ENCODE measurements at regions not wholly inside any gene's neighbourhood (a gene's known extent, or its start where the extent isn't known, plus 50 kb on each side); places are given as distances from the start of the nearest gene placed in this dataset.

DNA sequence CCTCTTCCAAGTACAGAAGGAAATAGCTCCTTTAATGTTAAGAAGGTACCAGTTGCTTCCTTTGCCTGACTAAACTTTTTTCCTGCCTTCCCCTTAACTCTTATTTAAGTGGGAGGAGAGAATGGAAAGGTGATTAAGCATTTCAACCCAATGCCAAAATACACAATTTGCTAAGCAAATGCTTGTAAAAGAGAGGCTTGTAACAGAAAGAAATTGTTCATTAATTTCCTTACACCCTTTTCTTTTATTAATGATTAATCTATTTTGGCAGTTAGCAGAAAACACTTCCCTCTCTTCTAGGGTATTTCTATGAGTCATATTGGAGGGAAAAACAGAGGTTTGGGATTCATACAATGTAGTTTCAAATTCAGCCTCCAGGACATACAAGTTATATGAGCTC is 427.6 kb upstream of the FAT3 start:
- Mint-ChIP-seq H3K27ac (no peak overlapping the region), H3K4me3 (no peak overlapping the region), H3K9me3 (peaks cover 6% of the 10 kb centered on the region), H3K4me1 (peaks cover 4% of the 10 kb centered on the region), H3K36me3 (no peaks in the 10 kb centered on the region), H3K27me3 (ENCODE audit: low read depth) (no peaks in the 10 kb centered on the region)
- CTCF ChIA-PET = no interaction called here
- TF ChIP-seq NFATC4 (CRISPR knock-in tag; IDR thresholded peaks at IDR 0.05) (no peak), SP1 (CRISPR knock-in tag; conservative IDR thresholded peaks at IDR 0.05) (no peak), USF2 (CRISPR knock-in tag; IDR thresholded peaks at IDR 0.05) (no peak), TP53 (CRISPR knock-in tag; IDR thresholded peaks at IDR 0.05) (no peak), STAT6 (CRISPR knock-in tag; conservative IDR thresholded peaks at IDR 0.05; ENCODE audit: low read depth) (no peak), OVOL2 (CRISPR knock-in tag; IDR thresholded peaks at IDR 0.05; ENCODE audit: borderline replicate concordance) (no peak), IRF2 (CRISPR knock-in tag; IDR thresholded peaks at IDR 0.05; ENCODE audit: borderline replicate concordance, low read depth) (no peak)
- no peak for ATAC-seq
- POLR2A ChIA-PET = no interaction called here
- no peak for DNase-seq (ENCODE audit: low spot score)

- H3K27ac Mint-ChIP-seq = no peak overlapping the region
- no peak for DNase-seq (ENCODE audit: low spot score)
- no peak overlapping the region for H3K4me3 Mint-ChIP-seq
- ChIA-PET CTCF (no interaction called here), POLR2A (no interaction called here)
- H3K36me3 Mint-ChIP-seq = no peaks in the 10 kb centered on the region
- H3K9me3 Mint-ChIP-seq = peaks cover 6% of the 10 kb centered on the region
- no peak for ATAC-seq
- H3K4me1 Mint-ChIP-seq = peaks cover 2% of the 10 kb centered on the region; the same call in 1 of the 2 replicates
- H3K27me3 Mint-ChIP-seq (ENCODE audit: low read depth) = no peaks in the 10 kb centered on the region
- TF ChIP-seq NR3C1 (CRISPR knock-in tag; conservative IDR thresholded peaks at IDR 0.05; ENCODE audit: low read depth) (no peak), CREM (CRISPR knock-in tag; IDR thresholded peaks at IDR 0.05) (no peak), MYBL2 (CRISPR knock-in tag; IDR thresholded peaks at IDR 0.05) (no peak), ETV6 (CRISPR knock-in tag; IDR thresholded peaks at IDR 0.05) (no peak), ARID4B (CRISPR knock-in tag; IDR thresholded peaks at IDR 0.05; ENCODE audit: borderline replicate concordance) (no peak), USF2 (CRISPR knock-in tag; IDR thresholded peaks at IDR 0.05) (no peak), ZBTB43 (CRISPR knock-in tag; IDR thresholded peaks at IDR 0.05) (no peak)
- TF ChIP-seq, protein P1, sequence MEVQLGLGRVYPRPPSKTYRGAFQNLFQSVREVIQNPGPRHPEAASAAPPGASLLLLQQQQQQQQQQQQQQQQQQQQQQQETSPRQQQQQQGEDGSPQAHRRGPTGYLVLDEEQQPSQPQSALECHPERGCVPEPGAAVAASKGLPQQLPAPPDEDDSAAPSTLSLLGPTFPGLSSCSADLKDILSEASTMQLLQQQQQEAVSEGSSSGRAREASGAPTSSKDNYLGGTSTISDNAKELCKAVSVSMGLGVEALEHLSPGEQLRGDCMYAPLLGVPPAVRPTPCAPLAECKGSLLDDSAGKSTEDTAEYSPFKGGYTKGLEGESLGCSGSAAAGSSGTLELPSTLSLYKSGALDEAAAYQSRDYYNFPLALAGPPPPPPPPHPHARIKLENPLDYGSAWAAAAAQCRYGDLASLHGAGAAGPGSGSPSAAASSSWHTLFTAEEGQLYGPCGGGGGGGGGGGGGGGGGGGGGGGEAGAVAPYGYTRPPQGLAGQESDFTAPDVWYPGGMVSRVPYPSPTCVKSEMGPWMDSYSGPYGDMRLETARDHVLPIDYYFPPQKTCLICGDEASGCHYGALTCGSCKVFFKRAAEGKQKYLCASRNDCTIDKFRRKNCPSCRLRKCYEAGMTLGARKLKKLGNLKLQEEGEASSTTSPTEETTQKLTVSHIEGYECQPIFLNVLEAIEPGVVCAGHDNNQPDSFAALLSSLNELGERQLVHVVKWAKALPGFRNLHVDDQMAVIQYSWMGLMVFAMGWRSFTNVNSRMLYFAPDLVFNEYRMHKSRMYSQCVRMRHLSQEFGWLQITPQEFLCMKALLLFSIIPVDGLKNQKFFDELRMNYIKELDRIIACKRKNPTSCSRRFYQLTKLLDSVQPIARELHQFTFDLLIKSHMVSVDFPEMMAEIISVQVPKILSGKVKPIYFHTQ (CRISPR knock-in tag; IDR thresholded peaks at IDR 0.05) = no peak
- TF ChIP-seq, protein P2, sequence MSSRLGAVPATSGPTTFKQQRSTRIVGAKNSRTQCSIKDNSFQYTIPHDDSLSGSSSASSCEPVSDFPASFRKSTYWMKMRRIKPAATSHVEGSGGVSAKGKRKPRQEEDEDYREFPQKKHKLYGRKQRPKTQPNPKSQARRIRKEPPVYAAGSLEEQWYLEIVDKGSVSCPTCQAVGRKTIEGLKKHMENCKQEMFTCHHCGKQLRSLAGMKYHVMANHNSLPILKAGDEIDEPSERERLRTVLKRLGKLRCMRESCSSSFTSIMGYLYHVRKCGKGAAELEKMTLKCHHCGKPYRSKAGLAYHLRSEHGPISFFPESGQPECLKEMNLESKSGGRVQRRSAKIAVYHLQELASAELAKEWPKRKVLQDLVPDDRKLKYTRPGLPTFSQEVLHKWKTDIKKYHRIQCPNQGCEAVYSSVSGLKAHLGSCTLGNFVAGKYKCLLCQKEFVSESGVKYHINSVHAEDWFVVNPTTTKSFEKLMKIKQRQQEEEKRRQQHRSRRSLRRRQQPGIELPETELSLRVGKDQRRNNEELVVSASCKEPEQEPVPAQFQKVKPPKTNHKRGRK (CRISPR knock-in tag; IDR thresholded peaks at IDR 0.05; ENCODE audit: borderline replicate concordance) = no peak
- TF ChIP-seq, protein P3, sequence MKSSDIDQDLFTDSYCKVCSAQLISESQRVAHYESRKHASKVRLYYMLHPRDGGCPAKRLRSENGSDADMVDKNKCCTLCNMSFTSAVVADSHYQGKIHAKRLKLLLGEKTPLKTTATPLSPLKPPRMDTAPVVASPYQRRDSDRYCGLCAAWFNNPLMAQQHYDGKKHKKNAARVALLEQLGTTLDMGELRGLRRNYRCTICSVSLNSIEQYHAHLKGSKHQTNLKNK (CRISPR knock-in tag; IDR thresholded peaks at IDR 0.05) = no peak
These were observed 429.3 kb upstream of the FAT3 start for GRCh38 chr11:91795139-91795887.
